Loucy (cell line): ENCODE measurements at regions not wholly inside any gene's neighbourhood (a gene's known extent, or its start where the extent isn't known, plus 50 kb on each side); places are given as distances from the start of the nearest gene placed in this dataset.

Source experiments
- H2AFZ ChIP-seq: fragments of 200-600 bp; sonication (generic); 2 replicates; pipeline ENCODE4 v1.6.0; 2016; ENCODE audit warnings: antibody characterized with exemption, mild to moderate bottlenecking, low read length, moderate library complexity
- H3F3A ChIP-seq: fragments of 200-600 bp; 2 replicates; pipeline ENCODE4 v1.6.0; 2016; ENCODE audit warnings: antibody characterized with exemption, low read depth, mild to moderate bottlenecking
- H3K27me3 ChIP-seq: fragments of 200-600 bp; sonication (generic); 2 replicates; pipeline ENCODE4 v1.6.1; 2014; ENCODE audit warnings: low read length, mild to moderate bottlenecking; ENCODE audit not compliant: insufficient read depth, poor library complexity, severe bottlenecking
- H3K36me3 ChIP-seq: fragments of 200-600 bp; sonication (generic); 2 replicates; pipeline ENCODE4 v1.6.1; 2016; ENCODE audit warnings: low read length; ENCODE audit not compliant: insufficient read depth
- H3K4me1 ChIP-seq: fragments of 200-600 bp; sonication (generic); 2 replicates; pipeline ENCODE4 v1.5.1; 2014; ENCODE audit warnings: low read length, mild to moderate bottlenecking; ENCODE audit not compliant: insufficient read depth, poor library complexity, severe bottlenecking
- H3K4me2 ChIP-seq: fragments of 200-600 bp; sonication (generic); 2 replicates; pipeline ENCODE4 v1.6.0; 2014; ENCODE audit warnings: antibody characterized with exemption, low read length, low read depth, mild to moderate bottlenecking; ENCODE audit not compliant: poor library complexity, severe bottlenecking
- H3K4me3 ChIP-seq: fragments of 200-600 bp; sonication (generic); 2 replicates; pipeline ENCODE4 v1.5.1; 2014; ENCODE audit warnings: low read length, mild to moderate bottlenecking, mixed read lengths; ENCODE audit not compliant: poor library complexity, severe bottlenecking
- H3K79me2 ChIP-seq: fragments of 200-600 bp; sonication (generic); 2 replicates; pipeline ENCODE4 v1.6.1; 2014; ENCODE audit warnings: low read length; ENCODE audit not compliant: insufficient read depth
- H3K9ac ChIP-seq: fragments of 200-600 bp; sonication (generic); 2 replicates; pipeline ENCODE4 v1.6.0; 2014; ENCODE audit warnings: mild to moderate bottlenecking, low read depth, low read length, moderate library complexity; ENCODE audit not compliant: poor library complexity, severe bottlenecking
- H3K9me2 ChIP-seq: fragments of 200-600 bp; sonication (generic); replicated peaks from 2 replicates; pipeline ENCODE4 v1.6.1; 2016; ENCODE audit warnings: low read depth, low read length, mixed read lengths
- H3K9me3 ChIP-seq: fragments of 200-600 bp; sonication (generic); 2 replicates; pipeline ENCODE4 v1.6.1; 2014; ENCODE audit warnings: mild to moderate bottlenecking, antibody characterized with exemption, low read length, low read depth; ENCODE audit not compliant: insufficient read depth
- H4K20me1 ChIP-seq: fragments of 200-600 bp; sonication (generic); 2 replicates; pipeline ENCODE4 v1.6.0; 2014; ENCODE audit warnings: antibody characterized with exemption, low read length, mild to moderate bottlenecking; ENCODE audit not compliant: insufficient read depth, poor library complexity, severe bottlenecking
- CTCF ChIP-seq: fragments of 200-600 bp; sonication (generic); conservative IDR thresholded peaks from 2 replicates; pipeline ENCODE4 v1.5.1; 2014; ENCODE audit warnings: mild to moderate bottlenecking, antibody characterized with exemption, low read length
- EZH2phosphoT487 ChIP-seq: fragments of 200-600 bp; IDR thresholded peaks from 2 replicates; pipeline ENCODE4 v1.6.1; 2018; ENCODE audit warnings: antibody characterized with exemption, mild to moderate bottlenecking, moderate library complexity, borderline replicate concordance

- Histone ChIP-seq H4K20me1 (no peaks in the 10 kb centered on the region), H3K9ac (no peak overlapping the region), H3K4me1 (no peaks in the 10 kb centered on the region), H3F3A (no peaks in the 10 kb centered on the region), H3K79me2 (no peaks in the 10 kb centered on the region), H3K4me3 (no peak overlapping the region), H3K36me3 (no peaks in the 10 kb centered on the region), H2AFZ (no peak overlapping the region), H3K9me2 (no peaks in the 10 kb centered on the region), H3K9me3 (peaks cover 4% of the 10 kb centered on the region; the same call in 1 of the 2 replicates), H3K4me2 (no peak overlapping the region), H3K27me3 (no peaks in the 10 kb centered on the region)
- no peak for TF ChIP-seq EZH2phosphoT487
- no peak for TF ChIP-seq CTCF
These were observed 119.8 kb downstream of the LRATD1 start for GRCh38 chr2:14752295-14752694.

- H3K27me3 ChIP-seq: no peaks in the 10 kb centered on the region
- no peak for TF ChIP-seq EZH2phosphoT487
- no peak for TF ChIP-seq CTCF
- H3F3A ChIP-seq: no peaks in the 10 kb centered on the region
- no peak overlapping the region for H3K9ac ChIP-seq
- no peaks in the 10 kb centered on the region for H4K20me1 ChIP-seq
- H3K36me3 ChIP-seq: no peaks in the 10 kb centered on the region
- H3K79me2 ChIP-seq: no peaks in the 10 kb centered on the region
- no peak overlapping the region for H3K4me2 ChIP-seq
- H3K9me3 ChIP-seq: no peaks in the 10 kb centered on the region
- H3K4me3 ChIP-seq: no peak overlapping the region
- no peak overlapping the region for H2AFZ ChIP-seq
- no peaks in the 10 kb centered on the region for H3K4me1 ChIP-seq
- H3K9me2 ChIP-seq: no peaks in the 10 kb centered on the region
These were observed 123.6 kb downstream of the LRATD1 start for GRCh38 chr2:14756122-14756541.

- Histone ChIP-seq H3K9me2 (no peaks in the 10 kb centered on the region), H3K27me3 (no peaks in the 10 kb centered on the region), H3K9me3 (no peaks in the 10 kb centered on the region), H3K36me3 (no peaks in the 10 kb centered on the region), H3K9ac (no peak overlapping the region), H3K4me3 (no peak overlapping the region), H2AFZ (no peak overlapping the region), H3K4me2 (no peak overlapping the region), H3K4me1 (no peaks in the 10 kb centered on the region), H3F3A (no peaks in the 10 kb centered on the region), H4K20me1 (no peaks in the 10 kb centered on the region), H3K79me2 (no peaks in the 10 kb centered on the region)
- TF ChIP-seq EZH2phosphoT487 (no peak), CTCF (no peak)
These were observed 124.6 kb downstream of the LRATD1 start for GRCh38 chr2:14756981-14757657.
